ENCODE measurements at regions not wholly inside any gene's neighbourhood (a gene's known extent, or its start where the extent isn't known, plus 50 kb on each side); places are given as distances from the start of the nearest gene placed in this dataset.

- Histone ChIP-seq H3K36me3 (ENCODE audit: insufficient read depth, low read length) (no peaks in the 10 kb centered on the region), H3K9me3 (ENCODE audit: low read length) (no peaks in the 10 kb centered on the region), H3K27ac (ENCODE audit: low read depth, low read length) (no peak overlapping the region), H3K4me1 (ENCODE audit: insufficient read depth, low read length) (peaks cover 40% of the 10 kb centered on the region), H3K4me3 (ENCODE audit: low read depth in 1 of 2, low read length in 2 of 2) (no peak overlapping the region), H3K27me3 (ENCODE audit: control insufficient read depth in 1 of 2, insufficient read depth in 2 of 2, low read length in 2 of 2) (no peaks in the 10 kb centered on the region), H3K9ac (ENCODE audit: low read length) (no peak overlapping the region)
These were observed 486.2 kb upstream of the ZMIZ1 start for GRCh38 chr10:78582540-78582939.

GRCh38 chr10:78584266-78584665, 484.5 kb upstream of the ZMIZ1 start:
- no peak overlapping the region for H3K9ac ChIP-seq (ENCODE audit: low read length)
- H3K4me3 ChIP-seq (ENCODE audit: low read depth in 1 of 2, low read length in 2 of 2), result no peak overlapping the region
- no peaks in the 10 kb centered on the region for H3K9me3 ChIP-seq (ENCODE audit: low read length)
- H3K27me3 ChIP-seq (ENCODE audit: control insufficient read depth in 1 of 2, insufficient read depth in 2 of 2, low read length in 2 of 2), result no peaks in the 10 kb centered on the region
- peaks cover 52% of the 10 kb centered on the region for H3K4me1 ChIP-seq (ENCODE audit: insufficient read depth, low read length)
- H3K27ac ChIP-seq (ENCODE audit: low read depth, low read length), result peak overlapping the region; percentile 60
- no peaks in the 10 kb centered on the region for H3K36me3 ChIP-seq (ENCODE audit: insufficient read depth, low read length)

GRCh38 chr10:78584681-78585080, 484.1 kb upstream of the ZMIZ1 start:
- H3K36me3 ChIP-seq (ENCODE audit: insufficient read depth, low read length), result no peaks in the 10 kb centered on the region
- peak overlapping the region; percentile 60 for H3K27ac ChIP-seq (ENCODE audit: low read depth, low read length)
- no peak overlapping the region for H3K9ac ChIP-seq (ENCODE audit: low read length)
- H3K27me3 ChIP-seq (ENCODE audit: control insufficient read depth in 1 of 2, insufficient read depth in 2 of 2, low read length in 2 of 2), result no peaks in the 10 kb centered on the region
- peaks cover 48% of the 10 kb centered on the region for H3K4me1 ChIP-seq (ENCODE audit: insufficient read depth, low read length)
- H3K9me3 ChIP-seq (ENCODE audit: low read length), result no peaks in the 10 kb centered on the region
- H3K4me3 ChIP-seq (ENCODE audit: low read depth in 1 of 2, low read length in 2 of 2), result no peak overlapping the region

GRCh38 chr10:78585952-78586351, 482.8 kb upstream of the ZMIZ1 start:
- H3K36me3 ChIP-seq (ENCODE audit: insufficient read depth, low read length), result no peaks in the 10 kb centered on the region
- H3K9ac ChIP-seq (ENCODE audit: low read length), result no peak overlapping the region
- H3K4me1 ChIP-seq (ENCODE audit: insufficient read depth, low read length), result peaks cover 38% of the 10 kb centered on the region
- H3K27me3 ChIP-seq (ENCODE audit: control insufficient read depth in 1 of 2, insufficient read depth in 2 of 2, low read length in 2 of 2), result no peaks in the 10 kb centered on the region
- peak overlapping the region; percentile 0 for H3K27ac ChIP-seq (ENCODE audit: low read depth, low read length)
- no peak overlapping the region for H3K4me3 ChIP-seq (ENCODE audit: low read depth in 1 of 2, low read length in 2 of 2)
- H3K9me3 ChIP-seq (ENCODE audit: low read length), result no peaks in the 10 kb centered on the region

- H3K9me3 ChIP-seq (ENCODE audit: low read length), result no peaks in the 10 kb centered on the region
- no peak overlapping the region for H3K4me3 ChIP-seq (ENCODE audit: low read depth in 1 of 2, low read length in 2 of 2)
- no peaks in the 10 kb centered on the region for H3K27me3 ChIP-seq (ENCODE audit: control insufficient read depth in 1 of 2, insufficient read depth in 2 of 2, low read length in 2 of 2)
- H3K36me3 ChIP-seq (ENCODE audit: insufficient read depth, low read length), result no peaks in the 10 kb centered on the region
- no peak overlapping the region for H3K27ac ChIP-seq (ENCODE audit: low read depth, low read length)
- H3K4me1 ChIP-seq (ENCODE audit: insufficient read depth, low read length), result peaks cover 38% of the 10 kb centered on the region
- H3K9ac ChIP-seq (ENCODE audit: low read length), result no peak overlapping the region
These were observed 480.5 kb upstream of the ZMIZ1 start for GRCh38 chr10:78588194-78588811.

GRCh38 chr10:78589687-78590086, 479.1 kb upstream of the ZMIZ1 start:
- Histone ChIP-seq H3K4me1 (ENCODE audit: insufficient read depth, low read length) (peaks cover 29% of the 10 kb centered on the region), H3K27me3 (ENCODE audit: control insufficient read depth in 1 of 2, insufficient read depth in 2 of 2, low read length in 2 of 2) (no peaks in the 10 kb centered on the region), H3K36me3 (ENCODE audit: insufficient read depth, low read length) (no peaks in the 10 kb centered on the region), H3K27ac (ENCODE audit: low read depth, low read length) (no peak overlapping the region), H3K9me3 (ENCODE audit: low read length) (no peaks in the 10 kb centered on the region), H3K4me3 (ENCODE audit: low read depth in 1 of 2, low read length in 2 of 2) (no peak overlapping the region), H3K9ac (ENCODE audit: low read length) (no peak overlapping the region)

GRCh38 chr10:78591066-78591465, 477.7 kb upstream of the ZMIZ1 start:
- Histone ChIP-seq H3K4me3 (ENCODE audit: low read depth in 1 of 2, low read length in 2 of 2) (no peak overlapping the region), H3K9ac (ENCODE audit: low read length) (no peak overlapping the region), H3K9me3 (ENCODE audit: low read length) (no peaks in the 10 kb centered on the region), H3K27ac (ENCODE audit: low read depth, low read length) (no peak overlapping the region), H3K4me1 (ENCODE audit: insufficient read depth, low read length) (peaks cover 17% of the 10 kb centered on the region), H3K36me3 (ENCODE audit: insufficient read depth, low read length) (no peaks in the 10 kb centered on the region), H3K27me3 (ENCODE audit: control insufficient read depth in 1 of 2, insufficient read depth in 2 of 2, low read length in 2 of 2) (no peaks in the 10 kb centered on the region)

GRCh38 chr10:78594559-78595268, 474.1 kb upstream of the ZMIZ1 start:
- H3K27ac ChIP-seq (ENCODE audit: low read depth, low read length), result no peak overlapping the region
- no peaks in the 10 kb centered on the region for H3K36me3 ChIP-seq (ENCODE audit: insufficient read depth, low read length)
- H3K4me3 ChIP-seq (ENCODE audit: low read depth in 1 of 2, low read length in 2 of 2), result no peak overlapping the region
- peaks cover 14% of the 10 kb centered on the region for H3K4me1 ChIP-seq (ENCODE audit: insufficient read depth, low read length)
- no peak overlapping the region for H3K9ac ChIP-seq (ENCODE audit: low read length)
- H3K9me3 ChIP-seq (ENCODE audit: low read length), result no peaks in the 10 kb centered on the region
- no peaks in the 10 kb centered on the region for H3K27me3 ChIP-seq (ENCODE audit: control insufficient read depth in 1 of 2, insufficient read depth in 2 of 2, low read length in 2 of 2)

GRCh38 chr10:78595269-78595619, 473.5 kb upstream of the ZMIZ1 start:
- H3K9ac ChIP-seq (ENCODE audit: low read length), result no peak overlapping the region
- no peaks in the 10 kb centered on the region for H3K36me3 ChIP-seq (ENCODE audit: insufficient read depth, low read length)
- no peak overlapping the region for H3K4me3 ChIP-seq (ENCODE audit: low read depth in 1 of 2, low read length in 2 of 2)
- H3K9me3 ChIP-seq (ENCODE audit: low read length), result no peaks in the 10 kb centered on the region
- H3K27me3 ChIP-seq (ENCODE audit: control insufficient read depth in 1 of 2, insufficient read depth in 2 of 2, low read length in 2 of 2), result no peaks in the 10 kb centered on the region
- H3K27ac ChIP-seq (ENCODE audit: low read depth, low read length), result no peak overlapping the region
- H3K4me1 ChIP-seq (ENCODE audit: insufficient read depth, low read length), result peaks cover 14% of the 10 kb centered on the region

- Histone ChIP-seq H3K9ac (ENCODE audit: low read length) (no peak overlapping the region), H3K36me3 (ENCODE audit: insufficient read depth, low read length) (no peaks in the 10 kb centered on the region), H3K27ac (ENCODE audit: low read depth, low read length) (no peak overlapping the region), H3K4me1 (ENCODE audit: insufficient read depth, low read length) (peaks cover 14% of the 10 kb centered on the region), H3K27me3 (ENCODE audit: control insufficient read depth in 1 of 2, insufficient read depth in 2 of 2, low read length in 2 of 2) (no peaks in the 10 kb centered on the region), H3K4me3 (ENCODE audit: low read depth in 1 of 2, low read length in 2 of 2) (no peak overlapping the region), H3K9me3 (ENCODE audit: low read length) (no peaks in the 10 kb centered on the region)
These were observed 472.2 kb upstream of the ZMIZ1 start for GRCh38 chr10:78596556-78596955.

GRCh38 chr10:78597796-78598555, 470.8 kb upstream of the ZMIZ1 start:
- Histone ChIP-seq H3K27ac (ENCODE audit: low read depth, low read length) (no peak overlapping the region), H3K9ac (ENCODE audit: low read length) (no peak overlapping the region), H3K27me3 (ENCODE audit: control insufficient read depth in 1 of 2, insufficient read depth in 2 of 2, low read length in 2 of 2) (no peaks in the 10 kb centered on the region), H3K9me3 (ENCODE audit: low read length) (no peaks in the 10 kb centered on the region), H3K36me3 (ENCODE audit: insufficient read depth, low read length) (no peaks in the 10 kb centered on the region), H3K4me1 (ENCODE audit: insufficient read depth, low read length) (peaks cover 14% of the 10 kb centered on the region), H3K4me3 (ENCODE audit: low read depth in 1 of 2, low read length in 2 of 2) (no peak overlapping the region)
